Heart right ventricle (tissue), 16 donors: ENCODE measurements at regions not wholly inside any gene's neighbourhood (a gene's known extent, or its start where the extent isn't known, plus 50 kb on each side); places are given as distances from the start of the nearest gene placed in this dataset.

Experiments
- ATAC-seq, 8 donors: fragments of 200-7000 bp; cut with Tn5 transposase; one replicate each; pipeline ENCODE4 v1.9.1; 2020; ENCODE audit warnings: mild to moderate bottlenecking in 8 of 8, moderate library complexity in 8 of 8, moderate number of reproducible peaks in 1 of 8
- DNase-seq, 2 donors: peaks; one replicate each; pipeline ENCODE4 v3.0.0-alpha.2; 2020
- H3K27ac ChIP-seq, 10 donors: fragments of 200-600 bp; sonication (generic) in 2 of 10; one replicate each; pipeline versions ENCODE4 v1.5.0 to v1.8.0; 2020 to 2022; ENCODE audit warnings: mild to moderate bottlenecking in 3 of 10
- H3K27me3 ChIP-seq, 7 donors: fragments of 200-600 bp; one replicate each; pipeline ENCODE4 v1.8.0; 2021 to 2022; ENCODE audit warnings: mild to moderate bottlenecking in 2 of 7
- H3K36me3 ChIP-seq, 9 donors: fragments of 200-600 bp; sonication (generic) in 1 of 9; one replicate each; pipeline versions ENCODE4 v1.5.0 to v1.8.0; 2020 to 2022; ENCODE audit warnings: mild to moderate bottlenecking in 2 of 9
- H3K4me1 ChIP-seq, 9 donors: fragments of 200-600 bp; sonication (generic) in 1 of 9; one replicate each; pipeline versions ENCODE4 v1.5.0 to v1.8.0; 2020 to 2022; ENCODE audit warnings: mild to moderate bottlenecking in 4 of 9
- H3K4me3 ChIP-seq, 10 donors: fragments of 200-600 bp; sonication (generic) in 2 of 10; one replicate each; pipeline versions ENCODE4 v1.5.0 to v1.8.0; 2020 to 2022; ENCODE audit warnings: mild to moderate bottlenecking in 7 of 10, moderate library complexity in 2 of 10
- H3K9me3 ChIP-seq, 11 donors: fragments of 200-600 bp in 10 of 11; sonication (generic) in 2 of 11; one replicate each; pipeline versions ENCODE4 v1.5.0 to v1.8.0; 2013 to 2022; ENCODE audit warnings: mild to moderate bottlenecking in 2 of 11, control low read depth in 1 of 11, moderate library complexity in 1 of 11
- WGBS, 2 donors: extraction: QIAGEN DNeasy Blood & Tissue Kit; methylation state at CpG; one replicate each; pipeline ENCODE4 v1.1.7; 2013; ENCODE audit warnings: inconsistent platforms in 1 of 2; 5-methylcytosine and 5-hydroxymethylcytosine counted together
- intact Hi-C, 10 donors: fragments of 100-400 bp; cut with DNase I; formaldehyde crosslinking; loops; one replicate each; pipeline versions ENCODE4 v1.11.1 to v1.14.2; 2022
- TF ChIP-seq, protein P1 (sequence below), 9 donors: fragments of 200-600 bp; sonication (generic) in 2 of 9; IDR thresholded peaks; one replicate each; pipeline versions ENCODE4 v1.5.0 to v1.8.0; 2021 to 2022; ENCODE audit warnings: antibody characterized with exemption in 9 of 9, mild to moderate bottlenecking in 5 of 9, moderate library complexity in 1 of 9
- donor health status: Arrhythmogenic right ventricular cardiomyopathy.
- donor health status: ischemic (EF 13 %, LVEDD 7.1; RV severe dilation, severe dysfunction).
- donor health status: healthy with polysubstance abuse.
- donor health status: DM: no; HTN: yes; CAD: no.
- donor health status: DM: no; HTN: no; CAD: no.
- donor health status: ischemic (EF 25% LVEDD 6.9; RV normal size, moderate dysfunction).
- donor health status: ischemic (EF 25% LVEDD 5.7; RV mildly dilated, moderate dysfunction).
- donor health status: healthy.
- donor health status: DM: yes; HTN: yes; CAD: no.
- donor health status: Ischemic cardiomyopathy.
- donor health status: ischemic (EF 35%, LVEDD 5.7; RV mildly dilated, moderate dysfunction).
- donor health status: nonischemic (EF 11% LVEDD 7.7; RV severe dilation, severe dysfunction).
- donor health status: DM: yes; HTN: yes; CAD: no.
- donor health status: PGD.
- donor health status: ischemic (EF 29% LVEDD 5.4; RV normal size, mild dysfunction).
- donor health status: nonischemic (EF 23%, LVEDD 6.1; RV moderate dilation, normal function).

GRCh38 chr1:56291374-56291919 is 287.9 kb downstream of the PLPP3 start:
- ATAC-seq (peak; percentile 67 to 90 (median 80)), DNase-seq (peak; percentile 16 to 40)
- Histone ChIP-seq H3K9me3 (no peaks in the 10 kb centered on the region), H3K4me3 (no peak overlapping the region), H3K27ac (peak overlapping the region in 7 of 10 donors; percentile 10 to 73 (median 42)), H3K4me1 (peaks cover 0 to 39% (median 10%) of the 10 kb centered on the region in 9 donors), H3K36me3 (no peaks in the 10 kb centered on the region), H3K27me3 (no peaks in the 10 kb centered on the region)
- WGBS, 2 donors: 35 to 54% methylated on average over 5 of the region's 5 CpGs
- intact Hi-C loops: loop anchor here in 4 of 10 donors (2.0 to 10.0 kb wide), 6 partner anchors 86 to 286 kb away; partner anchors contain the start of gene PLPP3 (in 2 of the 4)
- TF ChIP-seq, protein P1, sequence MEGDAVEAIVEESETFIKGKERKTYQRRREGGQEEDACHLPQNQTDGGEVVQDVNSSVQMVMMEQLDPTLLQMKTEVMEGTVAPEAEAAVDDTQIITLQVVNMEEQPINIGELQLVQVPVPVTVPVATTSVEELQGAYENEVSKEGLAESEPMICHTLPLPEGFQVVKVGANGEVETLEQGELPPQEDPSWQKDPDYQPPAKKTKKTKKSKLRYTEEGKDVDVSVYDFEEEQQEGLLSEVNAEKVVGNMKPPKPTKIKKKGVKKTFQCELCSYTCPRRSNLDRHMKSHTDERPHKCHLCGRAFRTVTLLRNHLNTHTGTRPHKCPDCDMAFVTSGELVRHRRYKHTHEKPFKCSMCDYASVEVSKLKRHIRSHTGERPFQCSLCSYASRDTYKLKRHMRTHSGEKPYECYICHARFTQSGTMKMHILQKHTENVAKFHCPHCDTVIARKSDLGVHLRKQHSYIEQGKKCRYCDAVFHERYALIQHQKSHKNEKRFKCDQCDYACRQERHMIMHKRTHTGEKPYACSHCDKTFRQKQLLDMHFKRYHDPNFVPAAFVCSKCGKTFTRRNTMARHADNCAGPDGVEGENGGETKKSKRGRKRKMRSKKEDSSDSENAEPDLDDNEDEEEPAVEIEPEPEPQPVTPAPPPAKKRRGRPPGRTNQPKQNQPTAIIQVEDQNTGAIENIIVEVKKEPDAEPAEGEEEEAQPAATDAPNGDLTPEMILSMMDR (IDR thresholded peaks at IDR 0.05): no peak

DNA sequence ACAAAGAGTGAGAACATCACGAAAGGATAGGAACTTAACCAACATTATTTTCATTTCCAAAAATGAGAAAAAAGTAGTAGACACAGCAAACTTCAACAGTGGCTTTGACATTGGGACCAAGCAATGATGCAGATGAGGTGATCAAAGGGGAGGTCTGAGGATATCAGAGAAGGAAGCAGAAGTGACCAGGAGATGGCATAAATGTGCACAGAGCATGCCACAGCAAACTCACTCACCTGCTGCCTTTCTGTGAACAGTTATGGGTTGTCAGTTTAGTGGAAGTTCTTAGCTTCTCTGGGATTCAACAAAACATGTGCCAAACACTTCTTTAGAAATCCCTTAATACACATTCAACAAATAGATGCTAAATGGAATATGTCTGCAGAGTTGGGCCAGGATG is 290.1 kb downstream of the PLPP3 start:
- TF ChIP-seq, protein P1 (IDR thresholded peaks at IDR 0.05): peak in 1 of 9 donors; percentile 5
- Histone ChIP-seq H3K9me3 (no peaks in the 10 kb centered on the region), H3K4me3 (no peak overlapping the region), H3K27ac (no peak overlapping the region), H3K36me3 (no peaks in the 10 kb centered on the region), H3K4me1 (peaks cover 0 to 59% (median 20%) of the 10 kb centered on the region in 9 donors), H3K27me3 (no peaks in the 10 kb centered on the region)
- WGBS, 2 donors: 93 to 97% methylated on average over 1 of the region's 1 CpG
- ATAC-seq (no peak), DNase-seq (no peak)
- intact Hi-C loops: loop anchor here in 4 of 10 donors (5.0 to 10.0 kb wide), 4 partner anchors 84 to 286 kb away; partner anchors contain the start of gene PLPP3 (in 1 of the 4)

- H3K27me3 ChIP-seq: no peaks in the 10 kb centered on the region
- ATAC-seq: no peak
- no peak for DNase-seq
- no peaks in the 10 kb centered on the region for H3K9me3 ChIP-seq
- no peak overlapping the region for H3K4me3 ChIP-seq
- intact Hi-C loops: loop anchor here in 4 of 10 donors (5.0 to 10.0 kb wide), 4 partner anchors 83 to 287 kb away; partner anchors contain the start of gene PLPP3 (in 1 of the 4)
- no peak overlapping the region for H3K27ac ChIP-seq
- peaks cover 0 to 61% (median 20%) of the 10 kb centered on the region in 9 donors for H3K4me1 ChIP-seq
- TF ChIP-seq, protein P1 (IDR thresholded peaks at IDR 0.05): no peak
- no peaks in the 10 kb centered on the region for H3K36me3 ChIP-seq
- 89 to 94% methylated on average over 5 of the region's 5 CpGs for WGBS, 2 donors
Measured at GRCh38 chr1:56287721-56288120, 291.6 kb downstream of the PLPP3 start.

- Histone ChIP-seq H3K27ac (peak overlapping the region in 1 of 10 donors; percentile 73), H3K27me3 (no peaks in the 10 kb centered on the region), H3K36me3 (no peaks in the 10 kb centered on the region), H3K9me3 (no peaks in the 10 kb centered on the region), H3K4me3 (no peak overlapping the region), H3K4me1 (peaks cover 0 to 54% (median 18%) of the 10 kb centered on the region in 9 donors)
- ATAC-seq (no peak), DNase-seq (no peak)
- WGBS, 2 donors: 95 to 97% methylated on average over 1 of the region's 1 CpG
- intact Hi-C loops: loop anchor here in 4 of 10 donors (5.0 to 10.0 kb wide), 4 partner anchors 82 to 288 kb away; partner anchors contain the start of gene PLPP3 (in 1 of the 4)
- TF ChIP-seq, protein P1 (IDR thresholded peaks at IDR 0.05): no peak
Measured at GRCh38 chr1:56286956-56287355, 292.4 kb downstream of the PLPP3 start.
